Stimulated activated CD4-positive, alpha-beta T cell treated with anti-CD3 and anti-CD28 coated beads, Interleukin-12 subunit alpha, Interleukin-12 subunit beta, amount 100 ng/mL, for 24 hours (primary cell): ENCODE measurements at regions not wholly inside any gene's neighbourhood (a gene's known extent, or its start where the extent isn't known, plus 50 kb on each side); places are given as distances from the start of the nearest gene placed in this dataset.
"Not testable (repeated sequence)": the region's sequence is repeated elsewhere in the genome, so short reads cannot be mapped to it uniquely, and the experiment has no call there.

Experiments used
- DNase-seq, 2 experiments: peaks; one replicate each; pipeline ENCODE4 v3.0.0-alpha.2; 2020; ENCODE audit warnings: low read depth in 2 of 2

DNA sequence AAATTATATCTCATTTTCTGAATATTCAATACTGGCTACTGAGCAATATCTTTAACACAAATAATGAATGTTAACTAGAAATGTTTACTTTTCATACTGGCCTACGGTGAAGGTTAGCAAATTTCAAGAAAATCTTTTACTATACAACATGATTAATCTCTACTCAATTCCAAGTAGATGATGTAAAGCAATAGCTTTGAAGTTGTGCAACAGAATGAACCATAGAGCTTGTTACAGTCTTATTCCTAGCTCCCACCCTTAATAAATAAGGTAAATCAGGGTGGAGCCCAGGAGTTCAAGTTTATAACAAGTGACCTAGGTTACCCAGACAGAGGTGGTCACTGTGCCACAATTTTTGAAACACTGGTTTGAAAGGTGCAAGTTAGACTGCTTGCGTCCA is 1678.1 kb downstream of the KCNT2 start:
- DNase-seq = no peak

DNA sequence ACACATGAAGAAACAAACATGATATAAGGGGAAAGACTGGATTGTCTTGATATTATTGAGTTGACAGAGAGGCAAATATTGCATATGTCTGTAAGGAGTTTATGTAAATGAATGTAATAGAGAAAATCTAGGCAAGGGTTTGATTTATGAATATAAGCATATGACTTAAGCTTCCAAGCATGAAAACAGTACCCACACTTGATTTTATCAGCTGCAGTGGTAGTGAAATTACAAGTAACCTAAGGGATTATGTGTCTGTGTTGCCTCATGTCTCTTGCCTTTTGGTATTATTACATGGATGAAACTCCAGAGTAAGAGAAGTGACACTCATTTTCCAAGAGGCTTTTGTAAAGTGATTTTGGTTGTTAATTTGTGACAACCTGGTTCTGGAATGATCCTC is 1678.9 kb downstream of the KCNT2 start:
- DNase-seq = no peak

DNA sequence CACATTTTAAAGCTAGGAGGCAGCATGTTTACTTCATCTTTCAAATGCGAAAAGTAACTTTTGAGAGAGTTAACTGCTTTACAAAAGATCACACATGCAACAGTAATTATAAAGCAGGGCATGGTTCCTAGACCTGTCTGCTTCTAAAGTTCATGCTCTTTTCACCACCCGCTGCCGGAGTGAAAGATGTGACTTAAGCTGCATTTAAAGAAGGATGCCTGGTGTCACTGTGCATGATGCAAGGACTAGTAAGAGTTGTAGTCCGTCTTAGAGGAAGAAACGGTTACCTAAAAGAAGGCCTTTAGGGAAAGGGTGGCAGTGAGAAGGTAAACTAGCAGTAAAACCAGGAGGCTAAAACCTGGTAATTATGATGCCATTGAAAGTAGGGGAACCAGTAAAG is 1689.1 kb downstream of the KCNT2 start:
- DNase-seq = no peak

DNA sequence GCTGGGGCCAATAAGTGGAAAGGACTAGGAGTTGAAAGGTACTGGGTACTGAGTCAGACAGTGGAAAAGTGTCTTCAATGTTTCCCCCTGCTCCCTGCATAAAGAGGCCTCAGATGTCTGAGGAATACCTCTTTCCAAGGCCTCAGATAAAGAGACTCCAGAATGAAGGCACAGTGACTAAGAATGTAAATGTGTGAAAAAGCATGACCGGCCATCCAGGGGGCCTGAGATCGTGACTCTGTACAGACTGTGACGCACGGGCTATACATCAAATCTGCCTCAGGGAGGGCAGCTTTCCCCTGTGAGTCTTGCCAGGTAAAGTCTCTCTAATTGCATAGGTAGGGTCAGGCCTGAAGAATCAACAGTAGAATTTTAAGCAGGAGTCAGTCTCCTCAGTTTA is 1690.5 kb downstream of the KCNT2 start:
- no peak for DNase-seq

DNA sequence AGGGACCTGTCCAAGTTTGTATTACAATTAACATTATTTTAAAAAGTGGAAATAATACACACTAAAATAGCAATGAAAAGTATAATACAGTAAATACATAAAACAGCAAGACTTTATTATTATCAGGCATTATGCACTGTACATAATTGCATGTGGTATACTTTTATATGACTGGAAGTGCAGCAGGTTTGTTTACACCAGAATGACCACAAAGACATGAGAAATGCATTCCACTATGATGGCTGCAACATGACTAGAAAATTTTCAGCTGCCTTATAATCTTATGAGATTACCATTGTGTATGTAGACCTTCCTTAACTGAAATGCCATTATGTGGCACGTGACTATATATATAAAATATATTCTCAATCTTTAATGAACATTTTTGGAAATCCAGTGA is 1699.6 kb downstream of the KCNT2 start:
- no peak for DNase-seq

DNA sequence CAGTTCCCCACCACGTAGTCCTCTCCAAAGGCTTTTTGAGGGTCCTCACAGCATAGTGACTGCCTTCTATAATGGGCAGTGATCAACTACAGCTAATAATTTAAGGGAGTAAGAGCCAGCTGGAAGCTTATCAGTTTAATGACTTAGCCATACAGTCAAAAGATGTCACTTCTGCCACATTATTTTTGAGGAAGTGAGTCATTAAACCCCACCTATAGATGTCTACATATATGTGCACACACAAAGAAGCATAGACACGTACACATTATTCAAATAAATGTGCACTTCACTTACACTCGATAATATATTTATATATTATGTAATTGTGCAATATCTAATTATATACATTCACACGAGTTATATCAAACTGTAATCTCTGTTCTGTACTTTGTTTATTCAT is 1704.7 kb downstream of the KCNT2 start:
- DNase-seq = no peak

DNA sequence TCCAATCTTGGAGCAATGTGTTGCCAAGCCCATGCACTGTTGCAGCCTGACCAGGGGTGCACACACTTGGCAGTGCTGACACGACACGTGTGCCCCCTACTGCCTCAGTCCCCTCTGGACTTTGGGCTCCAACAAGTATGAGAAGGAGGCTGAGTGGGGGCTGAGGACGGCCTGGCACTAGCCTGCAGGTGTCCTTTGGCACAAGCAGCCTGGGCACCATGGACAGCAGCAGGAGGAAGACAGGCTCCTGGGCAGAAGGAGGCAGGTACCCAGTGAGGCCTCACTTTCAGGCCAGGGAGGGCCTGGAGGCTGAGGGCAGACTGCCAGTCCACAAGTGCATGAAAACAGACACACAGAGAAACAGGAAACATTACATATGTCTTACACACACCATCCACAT is 1702.9 kb upstream of the B3GALT2 start:
- DNase-seq = no peak

DNA sequence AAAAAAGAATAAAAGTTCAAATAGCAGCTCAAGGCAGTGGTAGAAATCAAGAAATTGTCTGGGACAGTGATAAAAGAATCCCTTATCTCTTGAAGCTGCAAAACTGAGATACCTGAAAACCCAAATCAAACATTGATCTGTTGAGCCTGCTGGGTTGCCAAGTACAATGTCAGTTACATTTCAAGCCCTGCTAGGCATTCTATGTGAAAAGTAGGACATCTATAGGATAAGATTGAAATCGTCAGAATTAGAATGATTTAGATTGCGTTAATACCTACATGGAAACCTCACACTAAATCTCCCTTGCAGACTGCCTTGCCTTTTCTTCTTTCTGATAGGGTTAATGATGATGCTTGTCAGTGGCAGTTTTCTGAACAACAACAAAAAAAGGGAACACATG is 1684.4 kb upstream of the B3GALT2 start:
- no peak for DNase-seq

DNA sequence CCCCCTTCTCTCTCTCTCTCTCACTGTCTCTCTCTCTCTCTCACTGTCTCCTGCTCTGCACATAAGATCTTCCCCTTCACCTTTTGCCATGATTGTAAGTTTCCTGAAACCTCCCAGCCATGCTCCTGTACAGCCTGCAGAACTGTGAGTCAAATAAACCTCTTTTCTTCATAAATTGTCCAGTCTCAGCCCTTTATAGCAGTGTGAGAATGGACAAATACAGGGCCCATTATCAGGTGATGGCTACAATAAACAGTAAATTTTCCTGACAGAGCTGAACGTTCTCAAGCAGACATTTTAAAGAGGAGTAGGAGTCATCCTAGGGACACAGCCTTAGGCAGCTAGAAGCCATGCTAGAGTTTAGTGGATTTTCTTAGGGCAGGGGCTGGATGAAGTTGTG is 1679.7 kb upstream of the B3GALT2 start:
- no peak for DNase-seq

DNA sequence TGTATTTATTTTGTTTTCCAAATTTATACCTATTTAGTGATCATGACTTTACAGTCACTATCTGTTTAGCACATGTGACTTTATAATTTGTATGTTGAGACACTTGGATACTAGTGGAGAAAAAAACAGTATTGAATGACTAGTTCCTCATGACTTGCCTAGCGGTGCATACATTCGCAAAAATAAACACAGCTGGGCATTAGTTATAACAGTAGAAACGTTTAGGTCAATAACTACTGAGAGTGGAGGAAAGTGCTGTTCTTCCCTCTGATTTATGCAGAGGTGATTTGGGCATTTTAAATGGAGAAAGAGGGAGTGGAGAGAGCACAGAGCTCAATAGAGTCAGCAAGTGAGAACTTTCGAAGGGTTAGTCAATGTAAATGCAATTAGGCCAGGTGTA is 1679.0 kb upstream of the B3GALT2 start:
- no peak for DNase-seq

DNA sequence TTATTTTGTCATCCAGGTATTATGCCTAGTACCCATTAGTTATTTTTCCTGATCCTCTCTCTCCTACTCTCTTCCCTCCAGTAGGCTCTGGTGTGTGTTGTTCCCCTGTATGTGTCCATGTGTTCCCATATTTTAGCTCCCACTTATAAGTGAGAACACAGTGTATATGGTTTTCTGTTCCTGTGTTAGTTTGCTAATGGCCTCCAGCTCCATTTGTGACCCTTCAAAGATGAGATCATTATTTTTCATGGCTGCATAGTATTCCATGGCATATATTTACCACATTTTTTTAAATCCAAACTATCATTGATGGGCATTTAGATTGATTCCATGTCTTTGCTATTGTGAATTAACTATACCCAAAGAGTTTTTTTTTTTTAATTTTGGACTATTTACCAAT is 1675.7 kb upstream of the B3GALT2 start:
- DNase-seq = no peak

DNA sequence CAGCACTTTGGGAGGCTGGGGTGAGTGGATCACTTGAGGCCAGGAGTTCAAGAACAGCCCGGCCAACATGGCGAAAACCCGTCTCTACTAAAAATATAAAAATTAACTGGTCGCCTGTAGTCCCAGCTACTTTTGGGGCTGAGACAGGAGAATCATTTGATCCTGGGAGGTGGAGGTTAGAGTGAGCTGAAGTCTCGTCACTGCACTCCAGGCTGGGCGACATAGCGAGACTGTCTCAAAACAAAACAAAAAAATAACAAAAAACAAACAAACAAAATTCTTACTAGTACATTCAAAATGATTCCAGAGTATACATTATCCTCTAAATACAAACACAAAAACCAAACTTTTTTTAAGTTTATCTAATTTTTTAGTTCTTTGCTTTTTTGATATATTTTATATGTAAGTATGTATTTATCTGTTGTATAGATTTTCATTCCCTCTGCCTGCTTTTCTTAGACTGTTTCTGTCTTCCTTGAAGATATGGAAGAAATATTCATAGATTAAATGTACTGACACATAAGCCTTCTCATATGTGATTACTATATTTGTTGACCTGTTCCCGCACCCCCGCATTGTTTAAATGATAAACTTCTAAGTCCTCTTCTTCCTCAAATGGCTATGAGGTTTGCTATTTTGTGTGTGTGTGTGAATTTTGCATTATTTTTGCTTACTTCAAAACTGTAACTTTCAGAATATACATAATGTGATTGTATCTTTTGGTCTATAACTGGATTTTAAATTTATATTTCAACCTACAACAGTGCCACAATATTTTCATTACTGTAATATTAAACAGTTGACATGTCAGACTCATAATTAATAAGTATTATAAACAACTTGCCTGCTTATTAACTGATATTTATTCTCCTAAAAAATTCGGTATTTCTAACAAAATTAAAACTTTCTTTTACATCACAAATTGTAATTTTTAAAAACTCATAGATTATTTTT is 1674.1 kb upstream of the B3GALT2 start:
- no peak for DNase-seq

DNA sequence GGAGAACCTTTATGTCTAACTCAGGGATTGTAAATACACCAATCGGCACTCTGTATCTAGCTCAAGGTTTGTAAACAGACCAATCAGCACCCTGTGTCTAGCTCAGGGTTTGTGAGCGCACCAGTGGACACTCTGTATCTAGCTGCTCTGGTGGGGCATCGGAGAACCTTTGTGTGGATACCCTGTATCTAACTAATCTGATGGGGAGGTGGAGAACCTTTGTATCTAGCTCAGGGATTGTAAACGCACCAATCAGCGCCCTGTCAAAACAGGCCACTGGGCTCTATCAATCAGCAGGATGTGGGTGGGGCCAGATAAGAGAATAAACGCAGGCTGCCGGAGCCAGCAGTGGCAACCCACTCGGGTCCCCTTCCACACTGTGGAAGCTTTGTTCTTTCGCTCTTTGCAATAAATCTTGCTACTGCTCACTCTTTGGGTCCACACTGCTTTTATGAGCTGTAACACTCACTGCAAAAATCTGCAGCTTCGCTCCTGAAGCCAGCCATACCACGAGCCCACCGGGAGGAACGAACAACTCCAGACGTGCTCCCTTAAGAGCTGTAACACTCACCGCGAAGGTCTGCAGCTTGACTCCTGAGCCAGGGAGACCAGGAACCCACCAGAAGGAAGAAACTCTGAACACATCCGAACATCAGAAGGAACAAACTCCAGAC is 1673.2 kb upstream of the B3GALT2 start:
- DNase-seq = not testable (repeated sequence)

DNA sequence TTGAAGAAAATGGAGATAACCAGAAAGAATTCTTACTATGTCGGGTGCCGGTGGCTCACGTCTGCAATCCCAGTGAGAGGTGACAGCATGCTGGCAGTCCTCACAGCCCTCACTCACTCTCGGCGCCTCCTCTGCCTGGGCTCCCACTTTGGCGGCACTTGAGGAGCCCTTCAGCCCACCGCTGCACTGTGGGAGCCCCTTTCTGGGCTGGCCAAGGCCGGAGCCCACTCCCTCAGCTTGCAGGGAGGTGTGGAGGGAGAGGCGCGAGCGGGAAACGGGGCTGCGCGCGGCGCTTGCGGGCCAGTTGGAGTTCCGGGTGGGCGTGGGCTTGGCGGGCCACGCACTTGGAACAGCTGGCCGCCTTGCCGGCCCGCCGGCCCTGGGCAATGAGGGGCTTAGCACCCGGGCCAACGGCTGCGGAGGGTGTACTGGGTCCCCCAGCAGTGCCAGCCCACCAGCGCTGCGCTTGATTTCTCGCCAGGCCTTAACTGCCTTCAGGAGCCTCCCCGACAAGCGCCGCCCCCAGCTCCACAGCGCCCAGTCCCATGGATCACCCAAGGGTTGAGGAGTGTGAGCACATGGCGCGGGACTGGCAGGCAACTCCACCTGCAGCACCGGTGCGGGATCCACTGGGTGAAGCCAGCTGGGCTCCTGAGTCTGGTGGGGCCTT is 1672.5 kb upstream of the B3GALT2 start:
- DNase-seq = not testable (repeated sequence)

DNA sequence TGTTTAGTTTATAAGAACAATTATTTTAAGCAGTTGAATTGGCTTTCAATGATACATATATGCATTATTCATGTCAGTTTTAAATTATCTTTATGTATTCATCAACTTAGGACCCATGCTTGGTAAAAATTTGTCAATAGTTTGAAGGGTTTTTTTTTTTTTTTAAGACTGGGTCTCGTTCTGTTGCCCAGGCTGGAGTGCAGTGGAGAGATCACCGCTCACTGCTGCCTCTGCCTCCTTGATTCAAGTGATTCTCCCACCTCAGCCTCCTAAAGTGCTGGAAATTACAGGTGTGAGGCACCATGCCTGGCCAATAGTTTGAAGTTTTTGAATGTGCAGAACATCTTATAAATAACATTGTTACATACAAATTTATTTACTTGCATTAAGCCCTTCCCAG is 1671.0 kb upstream of the B3GALT2 start:
- no peak for DNase-seq

DNA sequence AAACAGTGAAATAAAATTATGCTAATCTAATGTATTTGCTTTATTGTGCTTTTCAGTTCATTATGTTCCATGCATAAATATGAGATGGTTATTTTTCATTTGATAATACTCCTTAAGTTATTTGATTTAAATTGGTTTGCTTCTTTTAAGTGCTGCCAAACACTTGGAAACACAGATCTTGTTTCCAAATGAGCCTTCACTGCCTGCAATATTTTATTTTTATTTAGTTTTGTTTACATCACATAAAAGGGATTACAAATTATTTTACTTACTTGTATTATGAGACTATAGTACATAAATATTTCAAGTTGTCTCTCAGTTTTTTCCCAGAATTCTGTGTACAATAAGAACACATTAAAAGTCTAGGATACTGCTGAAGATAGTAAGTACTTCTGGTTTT is 1662.4 kb upstream of the B3GALT2 start:
- DNase-seq = no peak

DNA sequence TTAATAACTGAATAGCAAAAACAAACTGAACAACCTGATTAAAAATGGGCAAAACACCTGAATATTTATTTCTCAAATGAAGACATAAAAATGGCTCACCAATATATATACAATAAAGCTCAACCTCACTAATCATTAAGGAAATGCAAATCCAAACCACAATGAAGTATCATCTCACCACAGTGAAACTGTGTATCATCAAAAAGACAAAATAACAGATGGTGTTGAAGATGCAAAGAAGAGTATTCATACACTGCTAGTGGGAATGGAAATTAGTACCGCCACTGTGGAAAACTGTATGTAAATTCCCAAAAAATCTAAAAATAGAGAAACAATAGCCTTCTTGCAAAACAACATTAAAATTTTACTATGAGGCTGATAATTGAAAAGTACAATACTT is 1660.1 kb upstream of the B3GALT2 start:
- no peak for DNase-seq

DNA sequence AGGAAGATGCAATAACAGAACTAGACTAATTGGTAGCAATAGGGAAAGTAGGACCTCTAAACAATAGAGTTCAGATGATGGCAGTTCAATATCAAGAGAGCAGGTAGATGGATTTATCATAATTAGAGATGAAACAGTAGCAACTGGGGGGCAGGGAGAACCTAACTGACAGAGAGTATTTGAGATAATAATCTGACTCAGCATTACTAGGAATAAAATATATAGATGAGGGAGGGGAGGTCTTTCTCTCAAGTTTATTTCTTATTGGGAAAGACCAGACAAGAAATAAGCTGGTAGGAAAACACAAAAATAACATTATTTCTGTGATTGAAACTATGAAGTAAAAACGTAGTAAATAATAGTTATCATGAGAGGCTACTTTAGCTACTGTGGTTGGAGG is 1656.7 kb upstream of the B3GALT2 start:
- no peak for DNase-seq

DNA sequence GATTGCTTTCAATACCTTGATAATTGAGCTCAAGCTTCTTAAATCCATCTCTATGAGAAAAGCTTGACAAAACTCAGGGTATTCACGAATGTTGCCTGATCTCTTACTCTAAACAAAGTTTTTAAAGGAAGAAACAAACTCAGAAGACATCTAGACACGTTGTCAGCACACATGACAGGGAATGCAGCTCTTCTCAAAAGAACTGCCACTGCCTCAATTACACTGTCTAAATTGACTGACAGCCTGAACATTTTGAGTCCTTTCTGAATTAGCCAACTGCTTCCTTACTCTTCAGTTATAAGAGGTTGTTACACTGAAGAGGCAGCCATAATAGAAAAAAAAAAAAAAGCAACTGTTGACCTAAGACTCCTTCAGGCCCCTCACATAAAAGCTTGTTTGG is 1646.7 kb upstream of the B3GALT2 start:
- no peak for DNase-seq

DNA sequence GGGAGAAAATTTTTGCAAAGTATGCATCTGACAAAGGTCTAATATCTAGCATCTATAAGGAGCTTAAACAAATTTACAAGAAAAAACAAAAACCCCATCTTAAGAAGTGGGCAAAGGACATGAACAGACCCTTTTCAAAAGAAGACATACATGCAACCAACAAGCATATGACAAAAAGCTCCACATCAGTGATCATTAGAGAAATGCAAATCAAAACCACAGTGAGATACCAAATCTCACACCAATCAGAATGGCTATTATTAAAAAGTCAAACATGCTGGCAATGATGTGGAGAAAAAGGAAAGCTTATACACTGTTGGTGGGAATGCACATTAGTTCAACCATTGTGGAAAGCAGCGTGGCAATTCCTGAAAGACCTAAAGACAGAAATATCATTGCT is 1645.2 kb upstream of the B3GALT2 start:
- not testable (repeated sequence) for DNase-seq

DNA sequence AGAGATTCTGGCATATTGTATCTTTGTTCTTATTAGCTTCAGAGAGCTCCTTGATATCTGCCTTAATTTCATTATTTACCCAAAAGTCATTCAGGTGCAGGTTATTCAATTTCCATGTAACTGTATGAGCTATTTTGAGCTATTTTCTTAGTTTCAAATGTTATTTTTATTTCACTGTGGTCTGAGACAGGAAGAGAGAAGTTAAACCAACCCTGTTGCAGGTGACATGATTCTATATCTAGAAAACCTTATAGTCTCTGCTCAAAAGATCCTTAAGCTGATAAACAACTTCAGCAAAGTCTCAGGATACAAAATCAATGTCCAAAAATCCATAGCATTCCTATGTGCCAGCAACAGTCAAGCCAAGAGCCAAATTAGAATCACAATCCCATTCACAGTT is 1644.0 kb upstream of the B3GALT2 start:
- DNase-seq = no peak

DNA sequence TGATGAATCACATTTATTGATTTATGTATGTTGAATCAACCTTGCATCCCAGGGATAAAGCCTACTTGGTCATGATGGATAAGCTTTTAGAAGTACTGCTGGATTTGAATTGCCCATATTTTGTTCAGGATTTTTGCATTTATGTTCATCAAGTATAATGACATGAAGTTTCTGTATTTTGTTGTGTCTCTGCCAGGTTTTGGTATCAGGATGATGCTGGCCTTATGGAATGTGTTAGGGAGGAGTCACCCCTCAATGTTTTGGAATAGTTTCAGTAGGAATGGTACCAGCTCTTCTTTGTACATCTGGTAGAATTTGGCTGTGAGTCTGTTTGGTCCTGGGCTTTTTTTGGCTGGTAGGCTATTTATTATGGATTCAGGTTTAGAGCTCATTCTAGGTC is 1643.1 kb upstream of the B3GALT2 start:
- DNase-seq = no peak

DNA sequence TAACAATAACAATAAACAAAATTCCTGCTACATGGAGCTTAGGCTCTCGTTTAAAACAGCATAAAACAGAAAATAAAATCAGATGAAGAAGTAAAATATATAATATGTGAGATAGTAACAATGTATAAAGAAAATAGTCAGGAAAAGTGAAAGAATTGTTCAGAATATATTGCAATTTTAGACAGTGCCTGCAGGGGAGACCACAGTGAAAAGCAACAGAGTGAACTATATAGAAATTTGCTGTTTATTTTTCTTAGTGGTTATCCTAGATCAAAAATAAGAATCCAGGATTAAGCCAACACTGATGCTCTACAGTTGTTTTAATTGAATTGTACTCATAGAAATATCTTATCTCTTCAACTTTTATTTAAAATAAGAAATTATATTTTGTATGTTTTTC is 1639.0 kb upstream of the B3GALT2 start:
- no peak for DNase-seq
